Muscle layer of colon (tissue), 2 donors: ENCODE measurements at regions not wholly inside any gene's neighbourhood (a gene's known extent, or its start where the extent isn't known, plus 50 kb on each side); places are given as distances from the start of the nearest gene placed in this dataset.
"Not testable (repeated sequence)": the region's sequence is repeated elsewhere in the genome, so short reads cannot be mapped to it uniquely, and the experiment has no call there.

Source experiments
- H3K27ac ChIP-seq: one replicate; pipeline ENCODE4 v1.7.0; 2013; ENCODE audit warnings: low read depth, mild to moderate bottlenecking, low read length, moderate library complexity
- H3K27me3 ChIP-seq, 2 donors: one replicate each; pipeline ENCODE4 v1.7.0; 2013; ENCODE audit warnings: low read length in 2 of 2, mild to moderate bottlenecking in 2 of 2; ENCODE audit not compliant: insufficient read depth in 2 of 2, control insufficient read depth in 1 of 2
- H3K36me3 ChIP-seq: one replicate; pipeline ENCODE4 v1.7.0; 2013; ENCODE audit warnings: mild to moderate bottlenecking, low read length; ENCODE audit not compliant: insufficient read depth
- H3K4me1 ChIP-seq: one replicate; pipeline ENCODE4 v1.7.0; 2013; ENCODE audit warnings: mild to moderate bottlenecking, low read length; ENCODE audit not compliant: insufficient read depth
- H3K4me3 ChIP-seq, 2 donors: one replicate each; pipeline ENCODE4 v1.7.0; 2013; ENCODE audit warnings: low read length in 2 of 2, low read depth in 1 of 2, mild to moderate bottlenecking in 1 of 2, moderate library complexity in 1 of 2
- H3K9ac ChIP-seq: one replicate; pipeline ENCODE4 v1.7.0; 2013; ENCODE audit warnings: low read length
- H3K9me3 ChIP-seq: one replicate; pipeline ENCODE4 v1.7.0; 2013; ENCODE audit warnings: mild to moderate bottlenecking, low read length
- donor health status: abdominal sarcoma.
- donor health status: Adenocarcinoma of cecum.

DNA sequence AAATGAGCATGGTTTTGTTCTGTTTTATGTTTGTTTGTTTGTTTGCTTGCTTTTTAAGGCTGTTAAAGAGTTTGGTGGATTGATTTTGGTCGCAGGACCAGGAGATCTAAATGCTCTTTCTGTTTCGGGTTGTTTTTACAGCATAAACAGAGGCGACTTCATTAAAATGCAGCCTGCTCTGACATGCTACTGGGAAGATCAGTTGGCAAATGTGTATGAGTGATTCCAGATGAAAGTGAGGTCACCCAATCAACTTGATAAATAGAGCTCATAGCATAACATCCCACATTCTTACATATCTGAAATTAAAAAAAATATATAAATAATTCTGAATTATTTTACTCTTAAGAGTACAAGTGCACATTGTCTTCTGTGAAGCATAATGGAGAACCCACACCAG lies 947.7 kb downstream of the GALC start:
- Histone ChIP-seq H3K27me3 (no peaks in the 10 kb centered on the region), H3K9me3 (no peaks in the 10 kb centered on the region), H3K4me1 (no peaks in the 10 kb centered on the region), H3K4me3 (no peak overlapping the region), H3K36me3 (no peaks in the 10 kb centered on the region), H3K9ac (no peak overlapping the region), H3K27ac (no peak overlapping the region)

DNA sequence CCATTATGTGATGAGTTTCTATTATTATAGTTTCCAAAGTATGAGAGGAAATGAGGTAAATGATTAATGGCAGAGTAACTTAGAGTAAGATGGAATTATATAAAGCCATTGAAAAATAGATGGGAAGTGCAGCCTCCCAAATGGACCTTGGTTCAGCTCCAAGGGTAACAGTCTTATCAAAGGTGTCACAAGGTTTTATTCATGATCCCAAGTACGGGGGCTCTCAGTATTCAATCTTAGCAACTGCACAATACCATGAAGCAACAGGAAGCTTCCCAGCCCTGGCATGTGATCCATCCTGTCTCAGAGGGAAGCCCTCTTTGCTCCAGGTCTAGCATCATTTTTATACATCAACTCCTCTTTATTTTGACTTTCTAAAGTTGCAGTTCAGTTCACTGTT lies 948.2 kb downstream of the GALC start:
- no peaks in the 10 kb centered on the region for H3K36me3 ChIP-seq
- no peak overlapping the region for H3K27ac ChIP-seq
- no peaks in the 10 kb centered on the region for H3K9me3 ChIP-seq
- H3K4me1 ChIP-seq, result no peaks in the 10 kb centered on the region
- no peak overlapping the region for H3K9ac ChIP-seq
- H3K4me3 ChIP-seq, result no peak overlapping the region
- no peaks in the 10 kb centered on the region for H3K27me3 ChIP-seq

DNA sequence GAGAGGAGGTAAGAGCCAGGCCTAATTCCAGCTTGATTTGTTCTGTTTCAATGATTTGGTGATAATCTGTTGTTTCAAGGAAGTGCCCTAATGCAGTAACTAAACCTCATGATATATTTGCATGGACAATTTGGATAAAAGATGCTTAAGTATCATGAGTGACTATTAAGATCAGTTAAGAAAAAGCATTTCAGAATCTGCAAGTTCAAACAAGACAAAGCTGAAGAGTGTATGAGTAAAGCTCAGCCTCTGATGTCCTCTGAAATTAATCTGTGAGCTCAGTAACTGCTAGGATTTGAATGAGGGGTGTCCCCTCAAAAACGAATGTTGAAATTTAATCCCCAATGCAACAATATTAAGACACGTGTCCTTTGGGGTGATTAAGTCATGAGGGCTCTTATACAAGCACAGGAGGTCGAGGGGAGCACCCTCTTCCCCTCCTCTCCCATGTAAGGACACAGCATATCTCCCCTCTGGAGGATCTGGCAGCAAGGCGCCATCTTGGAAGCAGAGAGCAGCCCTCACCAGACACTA lies 949.2 kb downstream of the GALC start:
- H3K27me3 ChIP-seq, result no peaks in the 10 kb centered on the region

DNA sequence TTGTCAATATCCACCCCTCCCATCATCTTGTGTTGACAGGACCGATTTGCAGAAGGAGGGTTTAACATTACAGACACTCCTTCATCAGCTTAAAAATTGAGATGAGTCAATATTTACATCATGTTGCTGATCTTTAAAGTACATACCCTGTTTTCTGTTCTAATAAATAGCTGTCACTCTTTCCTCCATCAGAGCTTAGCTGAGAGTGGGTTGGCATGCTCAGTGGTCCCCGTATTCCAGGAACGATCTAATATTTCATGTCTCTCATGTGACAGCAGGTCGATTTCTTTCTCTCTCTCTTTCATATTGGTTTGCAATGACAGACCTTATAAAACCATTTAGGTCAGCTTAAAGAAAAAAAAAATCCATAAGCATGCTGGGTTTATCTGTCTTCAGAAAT lies 950.6 kb downstream of the GALC start:
- no peak overlapping the region for H3K9ac ChIP-seq
- no peak overlapping the region for H3K4me3 ChIP-seq
- no peak overlapping the region for H3K27ac ChIP-seq
- H3K36me3 ChIP-seq, result no peaks in the 10 kb centered on the region
- H3K9me3 ChIP-seq, result no peaks in the 10 kb centered on the region
- H3K27me3 ChIP-seq, result no peaks in the 10 kb centered on the region
- H3K4me1 ChIP-seq, result no peaks in the 10 kb centered on the region

More for the DNA sequence above, 949.2 kb downstream of the GALC start:
- H3K9ac ChIP-seq, result no peak overlapping the region
- H3K36me3 ChIP-seq, result no peaks in the 10 kb centered on the region
- H3K27ac ChIP-seq, result no peak overlapping the region
- H3K9me3 ChIP-seq, result no peaks in the 10 kb centered on the region
- H3K4me1 ChIP-seq, result no peaks in the 10 kb centered on the region
- no peak overlapping the region for H3K4me3 ChIP-seq

DNA sequence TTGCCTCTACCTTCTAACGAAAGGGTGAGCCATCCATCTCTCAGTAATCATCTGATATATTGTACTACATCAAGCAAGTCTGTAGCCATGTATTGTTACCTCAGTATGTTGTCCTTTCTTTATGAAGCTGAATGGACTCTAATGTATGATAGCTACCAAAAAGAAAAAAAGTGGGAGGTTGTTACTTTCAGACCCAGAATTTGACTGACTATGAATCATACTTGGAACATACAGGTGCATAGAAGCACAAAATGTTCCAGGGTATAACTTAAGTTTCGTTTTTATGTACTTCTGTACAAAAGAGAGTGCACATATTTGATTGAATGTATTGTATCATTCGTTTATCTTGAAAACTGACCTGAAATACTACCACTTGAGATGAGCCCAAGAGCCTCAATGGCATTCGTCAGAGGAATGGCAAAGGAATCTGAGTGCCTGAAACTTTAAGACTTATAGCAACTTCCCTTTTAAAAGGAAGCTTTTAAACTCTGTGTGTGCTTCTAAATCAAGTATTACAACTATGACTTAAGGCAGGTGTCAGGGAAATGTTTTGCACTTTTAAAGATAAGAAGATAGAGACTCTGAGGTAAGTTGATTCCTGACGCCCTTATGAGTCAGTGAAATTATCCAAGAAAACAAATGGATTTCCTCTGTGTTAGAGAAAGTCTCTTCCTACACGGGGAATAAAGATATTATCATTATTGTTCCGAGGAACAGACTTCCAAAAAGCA lies 951.5 kb downstream of the GALC start:
- Histone ChIP-seq H3K27ac (no peak overlapping the region), H3K4me1 (no peaks in the 10 kb centered on the region), H3K27me3 (no peaks in the 10 kb centered on the region), H3K36me3 (no peaks in the 10 kb centered on the region), H3K4me3 (no peak overlapping the region), H3K9me3 (no peaks in the 10 kb centered on the region), H3K9ac (no peak overlapping the region)

DNA sequence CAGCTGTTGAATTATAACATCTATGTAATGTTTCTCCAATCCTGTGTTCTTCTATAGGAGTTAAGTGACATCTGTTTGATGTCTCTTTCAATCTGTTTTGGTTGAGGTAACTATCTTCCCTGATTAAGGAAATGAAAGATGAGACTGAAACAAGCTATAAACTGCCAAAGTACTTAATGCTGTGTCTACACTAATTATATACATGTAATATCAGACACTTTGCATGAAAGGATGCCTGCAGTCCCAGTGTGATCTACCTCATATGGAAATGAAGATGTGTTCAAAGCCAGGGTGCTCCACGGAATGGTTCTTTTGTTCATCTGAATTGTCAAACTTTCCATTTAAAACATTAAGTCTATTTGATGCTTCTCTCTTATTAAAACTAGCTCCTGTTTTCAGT lies 958.3 kb downstream of the GALC start:
- Histone ChIP-seq H3K4me3 (no peak overlapping the region), H3K27me3 (no peaks in the 10 kb centered on the region), H3K9ac (no peak overlapping the region), H3K36me3 (no peaks in the 10 kb centered on the region), H3K4me1 (no peaks in the 10 kb centered on the region), H3K9me3 (no peaks in the 10 kb centered on the region), H3K27ac (no peak overlapping the region)

DNA sequence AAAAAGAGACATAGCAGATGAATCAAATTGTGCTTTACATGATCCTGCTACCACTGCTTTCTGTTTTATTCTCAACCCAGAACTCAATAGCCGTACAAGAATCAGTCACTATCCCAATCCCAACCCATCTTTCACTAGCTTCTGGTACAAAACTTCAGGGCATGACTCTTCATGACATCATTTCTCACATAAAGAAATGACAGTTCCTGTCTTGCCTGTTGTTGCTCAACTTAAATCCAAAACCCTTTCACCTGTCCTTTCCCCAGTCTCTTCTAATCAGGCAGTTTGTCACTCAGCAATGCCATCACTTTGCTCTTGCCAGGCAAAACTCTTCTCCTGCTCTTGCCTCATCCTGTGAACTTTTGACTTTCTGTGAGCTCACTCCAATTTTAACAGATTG lies 962.8 kb downstream of the GALC start:
- H3K9ac ChIP-seq, result no peak overlapping the region
- H3K27me3 ChIP-seq, result no peaks in the 10 kb centered on the region
- H3K9me3 ChIP-seq, result no peaks in the 10 kb centered on the region
- no peaks in the 10 kb centered on the region for H3K36me3 ChIP-seq
- H3K27ac ChIP-seq, result no peak overlapping the region
- no peaks in the 10 kb centered on the region for H3K4me1 ChIP-seq
- H3K4me3 ChIP-seq, result no peak overlapping the region

DNA sequence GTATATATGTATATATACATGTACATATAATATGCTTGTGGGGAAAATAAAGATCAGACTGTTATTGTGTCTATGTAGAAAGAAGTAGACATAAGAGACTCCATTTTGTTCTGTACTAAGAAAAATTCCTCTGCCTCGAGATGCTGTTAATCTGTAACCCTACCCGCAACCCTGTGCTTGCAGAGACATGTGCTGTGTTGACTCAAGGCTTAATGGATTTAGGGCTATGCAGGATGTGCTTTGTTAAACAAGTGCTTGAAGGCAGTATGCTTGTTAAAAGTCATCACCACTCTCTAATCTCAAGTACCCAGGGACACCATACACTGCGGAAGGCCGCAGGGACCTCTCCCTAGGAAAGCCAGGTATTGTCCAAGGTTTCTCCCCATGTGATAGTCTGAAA lies 972.9 kb downstream of the GALC start:
- not testable (repeated sequence) for H3K4me3 ChIP-seq, H3K9me3 ChIP-seq, H3K36me3 ChIP-seq, H3K27ac ChIP-seq, H3K9ac ChIP-seq, H3K27me3 ChIP-seq, H3K4me1 ChIP-seq

DNA sequence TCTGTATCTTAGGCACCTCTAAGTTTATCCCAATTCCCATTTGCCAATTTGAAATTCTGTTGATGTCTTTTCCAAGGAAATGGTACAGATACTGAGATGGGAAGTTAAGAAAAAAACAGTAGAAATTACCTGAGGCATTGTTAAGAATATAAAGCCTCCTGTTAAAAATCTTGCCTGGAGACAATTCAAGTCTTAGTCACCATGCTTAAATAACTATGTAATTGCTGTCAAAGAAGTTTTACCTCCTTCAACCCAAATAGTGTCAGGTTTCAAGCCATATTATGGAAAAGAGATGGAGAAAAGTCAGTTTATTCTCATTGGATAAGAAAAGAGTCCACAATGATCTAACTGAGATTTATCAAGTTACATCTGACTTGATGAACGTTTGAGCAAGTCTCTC lies 974.7 kb downstream of the GALC start:
- Histone ChIP-seq H3K27me3 (no peaks in the 10 kb centered on the region), H3K27ac (no peak overlapping the region), H3K9me3 (no peaks in the 10 kb centered on the region), H3K9ac (no peak overlapping the region), H3K4me3 (no peak overlapping the region), H3K36me3 (no peaks in the 10 kb centered on the region), H3K4me1 (no peaks in the 10 kb centered on the region)

DNA sequence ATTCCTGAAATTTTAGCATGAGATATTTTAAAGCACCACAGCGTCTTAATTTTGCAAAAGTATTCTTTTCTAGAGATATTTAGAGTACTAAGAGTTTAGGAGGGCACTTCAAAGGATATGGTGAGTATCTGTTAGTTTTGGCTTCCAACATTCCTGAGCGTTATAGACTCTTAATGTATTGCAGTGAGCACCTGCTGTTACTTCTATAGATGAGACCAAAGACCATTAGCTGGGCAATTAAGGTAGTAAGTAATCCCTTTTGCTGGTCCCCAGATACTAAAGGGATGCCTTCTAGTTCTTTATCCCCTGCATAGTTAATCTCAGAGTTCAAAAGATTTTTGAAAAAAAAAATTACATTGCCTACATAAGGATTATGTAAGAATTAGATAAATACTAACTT lies 975.6 kb downstream of the GALC start:
- Histone ChIP-seq H3K36me3 (no peaks in the 10 kb centered on the region), H3K4me3 (no peak overlapping the region), H3K9ac (no peak overlapping the region), H3K4me1 (no peaks in the 10 kb centered on the region), H3K27me3 (no peaks in the 10 kb centered on the region), H3K9me3 (no peaks in the 10 kb centered on the region), H3K27ac (no peak overlapping the region)

DNA sequence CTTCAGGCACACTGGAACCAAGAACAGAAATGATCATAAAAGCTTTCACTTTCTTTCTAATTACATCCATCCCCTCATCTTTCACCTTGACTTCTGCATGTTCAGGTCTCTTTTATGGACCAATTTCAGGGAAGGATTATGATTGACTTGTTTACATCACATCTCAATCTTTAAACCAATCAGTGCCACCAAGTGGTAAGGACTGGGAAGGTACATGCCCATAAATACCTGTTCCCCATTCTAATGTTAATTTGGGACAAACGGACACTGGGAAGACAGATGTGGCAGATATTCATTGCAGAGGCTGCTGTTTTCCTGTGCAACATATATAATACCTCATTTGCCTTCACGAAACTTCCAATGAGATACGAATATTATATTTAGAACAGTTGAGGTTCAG lies 978.1 kb downstream of the GALC start:
- no peaks in the 10 kb centered on the region for H3K36me3 ChIP-seq
- no peaks in the 10 kb centered on the region for H3K27me3 ChIP-seq
- no peaks in the 10 kb centered on the region for H3K9me3 ChIP-seq
- H3K4me1 ChIP-seq, result no peaks in the 10 kb centered on the region
- no peak overlapping the region for H3K9ac ChIP-seq
- no peak overlapping the region for H3K27ac ChIP-seq
- H3K4me3 ChIP-seq, result no peak overlapping the region

DNA sequence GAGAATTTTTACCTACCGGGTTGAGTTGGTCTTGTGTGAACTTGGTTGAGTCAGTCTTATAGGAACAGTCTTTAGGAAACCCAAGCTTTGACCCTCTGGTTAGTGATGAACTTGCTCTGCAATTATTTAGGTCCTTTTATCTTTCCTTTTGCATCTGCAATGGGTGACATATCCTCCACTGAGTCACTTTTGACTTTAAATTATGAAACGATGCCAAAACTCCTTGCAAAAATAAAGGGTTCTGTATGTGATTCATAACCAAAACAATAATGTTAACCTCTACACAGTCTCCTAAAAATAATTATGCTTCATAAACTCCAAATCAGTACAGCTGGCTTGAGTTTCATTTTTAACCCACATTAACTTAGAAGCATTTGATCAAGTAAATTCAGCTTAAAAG lies 979.4 kb downstream of the GALC start:
- H3K9ac ChIP-seq, result no peak overlapping the region
- no peaks in the 10 kb centered on the region for H3K4me1 ChIP-seq
- H3K4me3 ChIP-seq, result no peak overlapping the region
- no peaks in the 10 kb centered on the region for H3K27me3 ChIP-seq
- no peaks in the 10 kb centered on the region for H3K36me3 ChIP-seq
- H3K9me3 ChIP-seq, result no peaks in the 10 kb centered on the region
- H3K27ac ChIP-seq, result no peak overlapping the region
